ENCODE measurements at regions not wholly inside any gene's neighbourhood (a gene's known extent, or its start where the extent isn't known, plus 50 kb on each side); places are given as distances from the start of the nearest gene placed in this dataset.

DNA sequence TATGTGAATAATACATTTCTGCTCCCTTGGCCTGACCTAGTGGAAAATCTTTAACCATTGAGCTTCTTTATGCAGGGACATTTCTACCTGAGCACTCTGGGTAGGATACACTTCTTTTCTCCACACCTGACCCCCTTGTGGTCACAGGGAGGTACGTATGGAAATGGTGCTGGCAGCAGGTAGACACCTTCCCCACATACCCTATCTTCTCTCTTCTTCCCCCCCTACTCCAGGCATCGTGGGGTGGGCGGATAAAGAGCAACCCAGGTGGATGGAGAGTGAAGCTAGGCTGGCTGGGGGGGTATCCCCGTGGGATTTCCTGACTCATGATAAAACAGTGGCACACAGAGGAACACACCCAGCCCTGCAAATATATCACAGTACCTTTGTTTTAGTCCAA is 312.1 kb downstream of the ARRDC4 start:
- TF ChIP-seq ZFX (IDR thresholded peaks at IDR 0.05) (no peak), CTCF (conservative IDR thresholded peaks at IDR 0.05) (peak; percentile 32)
